Central memory CD8-positive, alpha-beta T cell (primary cell): ENCODE measurements at regions not wholly inside any gene's neighbourhood (a gene's known extent, or its start where the extent isn't known, plus 50 kb on each side); places are given as distances from the start of the nearest gene placed in this dataset.
"Not testable (repeated sequence)": the region's sequence is repeated elsewhere in the genome, so short reads cannot be mapped to it uniquely, and the experiment has no call there.

ENCODE experiments used
- ATAC-seq: fragments of 150-1000 bp; cut with Tn5 transposase; replicated peaks from 2 replicates; pipeline ENCODE4 v1.10.0; 2022; ENCODE audit warnings: mild to moderate bottlenecking, moderate FRiP score, moderate number of reproducible peaks; ENCODE audit not compliant: poor library complexity, severe bottlenecking; ENCODE audit errors: extremely low read depth
- DNase-seq, 2 donors: peaks; one replicate each; pipeline ENCODE4 v3.0.0; 2021; ENCODE audit warnings: low spot score in 2 of 2
- H3K27ac Mint-ChIP-seq: one replicate; pipeline ENCODE4 v1.8.0; 2022; ENCODE audit warnings: low read depth, mild to moderate bottlenecking, moderate library complexity, mixed read lengths
- H3K27me3 Mint-ChIP-seq: one replicate; pipeline ENCODE4 v1.8.0; 2022; ENCODE audit warnings: mixed read lengths
- H3K36me3 Mint-ChIP-seq: one replicate; pipeline ENCODE4 v1.8.0; 2022; ENCODE audit warnings: mild to moderate bottlenecking, moderate library complexity, mixed read lengths; ENCODE audit not compliant: insufficient read depth
- H3K4me1 Mint-ChIP-seq: one replicate; pipeline ENCODE4 v1.8.0; 2022; ENCODE audit warnings: mixed read lengths
- H3K4me3 Mint-ChIP-seq: one replicate; pipeline ENCODE4 v1.8.0; 2022; ENCODE audit warnings: mild to moderate bottlenecking, moderate library complexity, mixed read lengths
- H3K9me3 Mint-ChIP-seq: one replicate; pipeline ENCODE4 v1.8.0; 2022; ENCODE audit warnings: mixed read lengths

GRCh38 chr2:109059474-109060165, 69.4 kb upstream of the SH3RF3 start:
- Mint-ChIP-seq H3K27ac (no peak overlapping the region), H3K9me3 (no peaks in the 10 kb centered on the region), H3K27me3 (peaks cover 19% of the 10 kb centered on the region), H3K4me3 (no peak overlapping the region), H3K36me3 (peaks cover 1% of the 10 kb centered on the region), H3K4me1 (no peaks in the 10 kb centered on the region)
- no peak for ATAC-seq
- DNase-seq = no peak

GRCh38 chr2:109058802-109059201, 69.8 kb upstream of the EDAR start:
- Mint-ChIP-seq H3K36me3 (peaks cover 1% of the 10 kb centered on the region), H3K4me1 (no peaks in the 10 kb centered on the region), H3K4me3 (no peak overlapping the region)

DNA sequence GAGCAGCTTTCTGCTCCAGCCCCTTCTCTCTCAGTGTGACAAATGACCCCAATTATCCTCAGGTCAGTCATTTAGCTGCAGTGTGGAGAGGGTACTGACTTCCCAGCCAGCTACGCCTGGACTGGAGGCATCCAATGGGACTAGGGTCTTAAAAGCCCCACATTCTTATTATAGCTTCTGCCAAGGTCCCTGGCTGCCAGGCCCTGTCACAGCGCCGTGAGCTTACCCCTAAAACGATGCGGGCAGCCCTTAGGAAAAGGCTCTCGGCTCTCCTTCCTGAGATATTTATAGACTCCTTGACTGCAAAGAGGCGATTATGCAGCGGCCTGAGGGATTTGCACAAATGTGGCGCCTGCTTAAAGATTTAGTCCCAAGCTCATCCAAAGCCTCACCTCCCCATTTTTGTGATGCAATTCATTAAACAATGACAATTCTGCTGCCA, 69.2 kb upstream of the EDAR start:
- Mint-ChIP-seq H3K27ac (no peak overlapping the region), H3K4me1 (no peaks in the 10 kb centered on the region), H3K36me3 (peaks cover 1% of the 10 kb centered on the region), H3K4me3 (no peak overlapping the region), H3K9me3 (no peaks in the 10 kb centered on the region), H3K27me3 (peaks cover 15% of the 10 kb centered on the region)
- DNase-seq (no peak), ATAC-seq (no peak)

More at GRCh38 chr2:109058802-109059201, 69.8 kb upstream of the EDAR start:
- ATAC-seq (no peak), DNase-seq (no peak)
- Mint-ChIP-seq H3K27me3 (peaks cover 19% of the 10 kb centered on the region), H3K27ac (no peak overlapping the region), H3K9me3 (no peaks in the 10 kb centered on the region)

- Mint-ChIP-seq H3K27me3 (peaks cover 11% of the 10 kb centered on the region), H3K27ac (no peak overlapping the region), H3K36me3 (peaks cover 1% of the 10 kb centered on the region)
Measured at GRCh38 chr2:109057686-109058085, 68.7 kb upstream of the EDAR start.

DNA sequence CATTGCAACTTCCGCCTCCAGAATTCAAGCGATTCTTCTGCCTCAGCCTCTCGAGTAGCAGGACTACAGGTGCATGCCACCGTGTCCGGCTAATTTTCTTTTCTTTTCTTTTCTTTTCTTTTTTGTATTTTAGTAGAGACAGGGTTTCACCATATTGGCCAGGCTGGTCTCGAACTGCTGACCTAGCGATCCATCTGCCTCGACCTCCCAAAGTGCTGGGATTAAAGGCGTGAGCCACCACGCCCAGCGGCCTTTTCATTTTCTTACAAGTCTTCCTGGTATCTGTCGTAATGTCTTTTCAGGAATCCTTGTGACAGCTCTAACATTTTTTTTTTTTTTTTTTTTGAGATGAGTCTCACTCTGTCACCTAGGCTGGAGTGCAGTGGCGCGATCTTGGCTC, 66.4 kb upstream of the EDAR start:
- no peaks in the 10 kb centered on the region for H3K9me3 Mint-ChIP-seq
- DNase-seq (no peak), ATAC-seq (no peak)
- H3K27ac Mint-ChIP-seq = no peak overlapping the region
- no peaks in the 10 kb centered on the region for H3K4me1 Mint-ChIP-seq
- peaks cover 1% of the 10 kb centered on the region for H3K36me3 Mint-ChIP-seq
- H3K27me3 Mint-ChIP-seq = peaks cover 11% of the 10 kb centered on the region
- no peak overlapping the region for H3K4me3 Mint-ChIP-seq

More at GRCh38 chr2:109057686-109058085, 68.7 kb upstream of the EDAR start:
- Mint-ChIP-seq H3K9me3 (no peaks in the 10 kb centered on the region), H3K4me3 (no peak overlapping the region), H3K4me1 (no peaks in the 10 kb centered on the region)
- no peak for ATAC-seq
- no peak for DNase-seq

GRCh38 chr2:109054865-109055264, 65.8 kb upstream of the EDAR start:
- Mint-ChIP-seq H3K27me3 (peaks cover 11% of the 10 kb centered on the region), H3K9me3 (no peaks in the 10 kb centered on the region), H3K36me3 (peaks cover 1% of the 10 kb centered on the region)

DNA sequence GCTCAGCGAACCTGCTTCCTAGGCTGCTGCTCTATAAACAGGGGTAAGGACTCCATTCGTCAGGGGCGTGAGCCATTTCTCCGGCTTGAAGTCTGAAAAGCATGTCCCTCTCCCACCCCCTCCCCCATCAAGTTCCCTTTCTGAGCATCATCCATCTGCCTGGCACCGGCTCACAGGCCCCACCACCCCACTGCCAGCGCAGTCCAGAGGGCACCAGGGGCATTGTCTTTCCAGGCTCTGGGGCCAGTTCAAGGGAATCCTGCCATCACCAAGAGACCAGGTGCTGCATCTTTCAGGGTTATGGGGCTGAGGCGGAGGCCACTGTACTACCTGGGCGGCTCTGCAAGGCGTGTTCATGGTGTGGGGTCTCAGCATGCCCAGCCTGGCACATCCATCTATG, 64.7 kb upstream of the EDAR start:
- peaks cover 11% of the 10 kb centered on the region for H3K27me3 Mint-ChIP-seq
- H3K4me1 Mint-ChIP-seq = no peaks in the 10 kb centered on the region
- no peak overlapping the region for H3K4me3 Mint-ChIP-seq
- no peak for ATAC-seq
- H3K36me3 Mint-ChIP-seq = peaks cover 1% of the 10 kb centered on the region
- no peaks in the 10 kb centered on the region for H3K9me3 Mint-ChIP-seq
- no peak for DNase-seq
- H3K27ac Mint-ChIP-seq = no peak overlapping the region

More at GRCh38 chr2:109054865-109055264, 65.8 kb upstream of the EDAR start:
- no peaks in the 10 kb centered on the region for H3K4me1 Mint-ChIP-seq
- H3K27ac Mint-ChIP-seq = no peak overlapping the region
- no peak overlapping the region for H3K4me3 Mint-ChIP-seq
- DNase-seq (no peak), ATAC-seq (no peak)

DNA sequence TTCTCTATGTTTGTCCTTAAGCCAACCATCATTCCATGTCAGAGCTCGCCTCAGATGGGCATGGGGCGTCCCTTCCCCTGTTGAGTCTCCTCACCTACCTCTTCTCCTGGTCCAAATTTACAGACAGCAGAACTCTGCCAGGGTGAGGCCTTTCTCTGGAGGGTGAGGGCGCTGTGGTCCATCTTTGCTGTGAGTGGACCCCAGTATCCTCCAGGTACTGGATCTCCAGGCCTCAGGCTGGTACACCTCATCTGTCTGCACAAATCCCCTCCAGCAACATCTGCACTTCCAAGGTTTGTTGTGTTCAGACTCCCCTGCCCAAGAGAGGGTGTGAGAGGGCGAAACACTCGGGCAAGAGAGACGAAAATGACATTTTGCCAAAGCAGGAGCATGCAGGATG, 63.9 kb upstream of the EDAR start:
- no peak for ATAC-seq
- DNase-seq = no peak
- no peak overlapping the region for H3K4me3 Mint-ChIP-seq
- H3K36me3 Mint-ChIP-seq = peaks cover 1% of the 10 kb centered on the region
- H3K27ac Mint-ChIP-seq = no peak overlapping the region
- no peaks in the 10 kb centered on the region for H3K4me1 Mint-ChIP-seq
- peaks cover 11% of the 10 kb centered on the region for H3K27me3 Mint-ChIP-seq
- no peaks in the 10 kb centered on the region for H3K9me3 Mint-ChIP-seq

GRCh38 chr2:109049022-109049421, 60.0 kb upstream of the EDAR start:
- peaks cover 7% of the 10 kb centered on the region for H3K4me1 Mint-ChIP-seq
- no peak overlapping the region for H3K27ac Mint-ChIP-seq
- H3K36me3 Mint-ChIP-seq = no peaks in the 10 kb centered on the region
- no peak overlapping the region for H3K4me3 Mint-ChIP-seq
- no peaks in the 10 kb centered on the region for H3K9me3 Mint-ChIP-seq
- ATAC-seq (no peak), DNase-seq (no peak)
- H3K27me3 Mint-ChIP-seq = no peaks in the 10 kb centered on the region

DNA sequence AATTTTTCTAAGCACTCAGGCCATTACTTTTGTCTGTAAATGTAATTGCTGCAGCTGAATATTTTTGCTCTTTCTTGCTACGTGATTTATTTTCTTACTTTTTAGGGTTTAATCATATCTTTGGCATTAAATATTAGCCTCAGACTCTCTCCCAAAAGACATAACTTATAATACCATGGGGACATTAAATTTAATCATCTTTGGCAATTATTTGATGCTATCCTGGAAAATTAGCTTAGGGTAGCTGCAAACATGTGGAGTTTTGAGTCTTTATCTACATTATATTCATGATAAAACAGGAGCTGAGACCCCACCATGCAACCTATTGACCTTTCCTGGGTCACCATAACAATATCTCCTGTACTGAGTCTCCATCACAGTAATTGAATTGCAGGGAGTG, 59.1 kb upstream of the EDAR start:
- Mint-ChIP-seq H3K27ac (no peak overlapping the region), H3K27me3 (no peaks in the 10 kb centered on the region), H3K9me3 (no peaks in the 10 kb centered on the region), H3K36me3 (no peaks in the 10 kb centered on the region), H3K4me1 (peaks cover 7% of the 10 kb centered on the region), H3K4me3 (no peak overlapping the region)
- no peak for ATAC-seq
- DNase-seq = no peak

- H3K36me3 Mint-ChIP-seq, ATAC-seq, H3K9me3 Mint-ChIP-seq, H3K4me3 Mint-ChIP-seq, H3K27me3 Mint-ChIP-seq, H3K27ac Mint-ChIP-seq, DNase-seq, H3K4me1 Mint-ChIP-seq: not testable (repeated sequence)
Measured at GRCh38 chr2:109047569-109047968, 58.5 kb upstream of the EDAR start.

GRCh38 chr2:109046925-109047508, 58.0 kb upstream of the EDAR start:
- Mint-ChIP-seq H3K4me1 (peaks cover 7% of the 10 kb centered on the region), H3K4me3 (no peak overlapping the region), H3K27me3 (no peaks in the 10 kb centered on the region), H3K27ac (peak overlapping the region; percentile 69), H3K36me3 (no peaks in the 10 kb centered on the region), H3K9me3 (no peaks in the 10 kb centered on the region)
- DNase-seq (no peak), ATAC-seq (no peak)

GRCh38 chr2:109045505-109045904, 56.5 kb upstream of the EDAR start:
- no peaks in the 10 kb centered on the region for H3K27me3 Mint-ChIP-seq
- H3K9me3 Mint-ChIP-seq = no peaks in the 10 kb centered on the region
- H3K4me1 Mint-ChIP-seq = peaks cover 7% of the 10 kb centered on the region
- H3K36me3 Mint-ChIP-seq = no peaks in the 10 kb centered on the region
- no peak overlapping the region for H3K27ac Mint-ChIP-seq
- no peak for ATAC-seq
- no peak for DNase-seq
- H3K4me3 Mint-ChIP-seq = no peak overlapping the region
